Fibroblast of lung (primary cell): ENCODE measurements at regions not wholly inside any gene's neighbourhood (a gene's known extent, or its start where the extent isn't known, plus 50 kb on each side); places are given as distances from the start of the nearest gene placed in this dataset.

ENCODE experiments used
- CTCF ChIP-seq, 2 donors: IDR thresholded peaks in 1 of 2; conservative IDR thresholded peaks in 1 of 2; 1 replicate in 1 of 2; 2 replicates in 1 of 2; pipeline ENCODE4 v1.5.1; 2011 to 2012; ENCODE audit warnings: low read length in 2 of 2, control low read depth in 1 of 2, inconsistent platforms in 1 of 2, low read depth in 1 of 2, mild to moderate bottlenecking in 1 of 2
- EZH2 ChIP-seq: IDR thresholded peaks from 2 replicates; pipeline ENCODE4 v1.5.1; 2012; ENCODE audit warnings: low read length, control low read depth, mild to moderate bottlenecking; ENCODE audit errors: missing control alignments

GRCh38 chr2:152227969-152228592 lies 52.5 kb upstream of the STAM2 start:
- TF ChIP-seq CTCF (conservative IDR thresholded peaks at IDR 0.05 in 1 of 2, IDR thresholded peaks at IDR 0.05 in 1 of 2; ENCODE audit: low read depth in 1 of 2, low read length in 2 of 2), result no peak
- TF ChIP-seq EZH2, result no peak
